Neural crest cell (in vitro differentiated cells): ENCODE measurements at regions not wholly inside any gene's neighbourhood (a gene's known extent, or its start where the extent isn't known, plus 50 kb on each side); places are given as distances from the start of the nearest gene placed in this dataset.

Experiments used
- DNase-seq: peaks from one replicate; pipeline ENCODE4 v3.0.0; 2021; ENCODE audit warnings: low read depth, mixed read lengths, low spot score
- H3K27ac Mint-ChIP-seq: one replicate; pipeline ENCODE4 v1.8.0; 2021; ENCODE audit warnings: mild to moderate bottlenecking, mixed read lengths; ENCODE audit not compliant: unreplicated experiment
- H3K27me3 Mint-ChIP-seq: 2 replicates; pipeline ENCODE4 v1.8.0; 2021; ENCODE audit warnings: low read depth, mild to moderate bottlenecking, mixed read lengths
- H3K36me3 Mint-ChIP-seq: 2 replicates; pipeline ENCODE4 v1.8.0; 2021; ENCODE audit warnings: low read depth, mild to moderate bottlenecking, mixed read lengths
- H3K4me1 Mint-ChIP-seq: 2 replicates; pipeline ENCODE4 v1.8.0; 2021; ENCODE audit warnings: mixed read lengths
- H3K4me3 Mint-ChIP-seq: one replicate; pipeline ENCODE4 v1.8.0; 2021; ENCODE audit warnings: mild to moderate bottlenecking, mixed read lengths
- H3K9me3 Mint-ChIP-seq: 2 replicates; pipeline ENCODE4 v1.8.0; 2021; ENCODE audit warnings: mixed read lengths
- CTCF ChIP-seq: fragments of 200-600 bp; sonication (generic); conservative IDR thresholded peaks from 2 replicates; pipeline ENCODE4 v1.5.0; 2021; ENCODE audit warnings: antibody characterized with exemption, mild to moderate bottlenecking

DNA sequence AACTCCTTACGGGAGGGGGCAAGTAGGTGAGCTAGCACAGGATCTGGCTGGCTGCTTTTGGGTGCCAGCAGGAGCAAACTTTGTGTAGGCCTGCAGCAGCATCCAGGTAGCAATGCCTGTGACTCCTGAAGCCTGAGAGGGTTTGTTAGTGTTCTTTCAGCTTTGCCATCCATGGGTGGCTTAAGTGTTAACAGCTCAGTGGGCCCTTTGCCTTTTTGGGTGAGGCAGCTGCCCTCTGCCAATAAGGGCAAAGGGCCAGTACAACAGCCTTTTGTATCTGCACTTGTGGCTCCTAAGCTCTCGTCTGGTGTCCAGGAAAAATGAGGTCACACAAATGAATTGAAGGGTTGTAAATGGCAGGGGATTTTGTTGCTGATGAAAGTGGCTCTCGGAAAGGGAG, 359.0 kb upstream of the CHRM2 start:
- no peak for TF ChIP-seq CTCF
- Mint-ChIP-seq H3K4me1 (peaks cover 20% of the 10 kb centered on the region), H3K27me3 (no peaks in the 10 kb centered on the region), H3K36me3 (no peaks in the 10 kb centered on the region), H3K4me3 (peak overlapping the region; percentile 45), H3K27ac (peak overlapping the region; percentile 94), H3K9me3 (peaks cover 9% of the 10 kb centered on the region)
- no peak for DNase-seq

DNA sequence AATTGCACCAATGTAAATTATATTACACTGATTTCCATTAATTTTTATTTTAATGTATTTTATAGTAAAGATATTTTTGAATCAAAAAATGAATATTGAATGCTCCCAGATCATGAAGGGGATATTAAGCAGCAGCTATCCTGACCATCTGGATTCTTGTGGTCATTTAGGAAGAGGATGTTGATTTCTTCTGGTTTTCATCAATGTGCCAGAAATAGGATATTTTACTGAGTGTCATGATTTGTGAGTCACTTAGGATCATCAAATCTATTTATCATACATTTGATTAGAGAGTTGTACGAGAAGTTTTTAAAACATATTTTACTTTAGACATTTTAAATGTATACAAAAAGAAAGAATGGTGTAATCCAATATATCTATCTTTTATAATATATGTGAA, 366.3 kb upstream of the CHRM2 start:
- H3K36me3 Mint-ChIP-seq = no peaks in the 10 kb centered on the region
- H3K27me3 Mint-ChIP-seq = no peaks in the 10 kb centered on the region
- H3K27ac Mint-ChIP-seq = no peak overlapping the region
- no peak for DNase-seq
- no peak for TF ChIP-seq CTCF
- H3K4me3 Mint-ChIP-seq = no peak overlapping the region
- H3K4me1 Mint-ChIP-seq = peaks cover 9% of the 10 kb centered on the region
- H3K9me3 Mint-ChIP-seq = no peaks in the 10 kb centered on the region

DNA sequence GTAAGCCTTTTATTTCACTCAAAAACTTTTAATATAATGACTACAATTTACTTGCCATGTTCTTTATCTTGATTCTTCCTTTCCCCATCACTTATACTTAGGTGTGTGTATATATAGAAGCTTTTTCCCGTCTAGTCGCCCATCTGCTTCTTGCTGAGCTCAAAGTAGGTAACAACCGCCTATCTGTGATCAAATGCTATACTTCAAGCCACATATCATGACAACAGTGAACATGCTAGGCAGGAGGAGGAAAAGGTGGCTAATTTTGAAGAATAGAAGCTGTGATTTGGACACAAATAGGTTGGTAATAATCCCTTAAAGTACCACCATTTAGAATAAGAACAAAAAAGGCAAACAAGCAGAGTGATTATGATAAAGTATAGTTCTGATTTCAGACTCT, 367.3 kb upstream of the CHRM2 start:
- no peak for TF ChIP-seq CTCF
- no peaks in the 10 kb centered on the region for H3K36me3 Mint-ChIP-seq
- no peaks in the 10 kb centered on the region for H3K9me3 Mint-ChIP-seq
- no peak overlapping the region for H3K27ac Mint-ChIP-seq
- no peak overlapping the region for H3K4me3 Mint-ChIP-seq
- DNase-seq = no peak
- peaks cover 19% of the 10 kb centered on the region for H3K4me1 Mint-ChIP-seq
- no peaks in the 10 kb centered on the region for H3K27me3 Mint-ChIP-seq

DNA sequence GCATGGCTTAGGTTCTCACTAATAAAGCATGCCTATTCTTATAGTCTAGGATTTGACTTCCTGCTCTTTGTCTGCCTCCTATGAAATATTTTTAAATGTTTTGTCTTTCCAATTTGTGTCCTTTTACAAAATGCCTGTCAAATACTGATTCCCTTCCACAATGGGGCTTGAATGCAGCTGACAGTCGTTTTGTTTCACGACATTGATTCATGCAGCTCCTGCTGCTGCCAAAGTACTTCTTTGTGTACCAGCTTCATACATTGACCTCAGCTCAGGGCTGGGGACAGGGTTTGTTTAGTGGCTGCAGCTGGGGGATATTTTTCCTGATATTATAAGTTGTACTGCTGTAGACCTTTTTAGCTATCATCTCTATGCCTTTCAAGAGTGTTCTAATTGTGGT, 371.9 kb upstream of the CHRM2 start:
- peaks cover 4% of the 10 kb centered on the region for H3K9me3 Mint-ChIP-seq
- H3K27ac Mint-ChIP-seq = peak overlapping the region; percentile 4
- DNase-seq = no peak

DNA sequence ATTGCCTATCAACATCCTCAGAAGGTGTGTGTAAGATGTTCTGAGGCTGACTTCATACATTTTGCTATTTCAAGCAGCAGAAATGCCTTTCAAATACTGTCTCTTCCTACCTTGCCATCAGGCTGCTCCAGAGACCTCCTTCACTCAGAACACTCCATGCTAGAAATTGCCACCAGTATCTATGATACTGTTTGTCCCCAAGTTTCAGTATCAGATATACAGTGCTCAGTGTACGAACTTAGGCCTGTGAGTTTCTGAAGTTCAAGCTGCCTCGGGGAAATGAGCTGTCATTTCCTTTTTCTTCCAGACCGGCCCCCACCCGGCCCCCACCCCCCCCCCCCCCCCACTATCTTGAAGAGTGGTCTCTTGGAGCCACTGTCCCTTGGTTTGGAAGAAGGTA, 373.4 kb upstream of the CHRM2 start:
- Mint-ChIP-seq H3K9me3 (peaks cover 11% of the 10 kb centered on the region), H3K27me3 (no peaks in the 10 kb centered on the region)
- no peak for DNase-seq

More for the DNA sequence above, 371.9 kb upstream of the CHRM2 start:
- TF ChIP-seq CTCF = no peak
- H3K4me3 Mint-ChIP-seq = no peak overlapping the region
- H3K4me1 Mint-ChIP-seq = peaks cover 25% of the 10 kb centered on the region
- no peaks in the 10 kb centered on the region for H3K36me3 Mint-ChIP-seq
- H3K27me3 Mint-ChIP-seq = no peaks in the 10 kb centered on the region

More for the DNA sequence above, 373.4 kb upstream of the CHRM2 start:
- no peaks in the 10 kb centered on the region for H3K36me3 Mint-ChIP-seq
- no peak for TF ChIP-seq CTCF
- peaks cover 31% of the 10 kb centered on the region for H3K4me1 Mint-ChIP-seq
- no peak overlapping the region for H3K4me3 Mint-ChIP-seq
- no peak overlapping the region for H3K27ac Mint-ChIP-seq
